SK-N-MC (cell line): ENCODE measurements at regions not wholly inside any gene's neighbourhood (a gene's known extent, or its start where the extent isn't known, plus 50 kb on each side); places are given as distances from the start of the nearest gene placed in this dataset.

Experiments
- EZH2 ChIP-seq: fragments of 200-600 bp; sonication (generic); IDR thresholded peaks from one replicate; pipeline ENCODE4 v1.6.1; 2017; ENCODE audit warnings: antibody characterized with exemption
- POLR2AphosphoS5 ChIP-seq: IDR thresholded peaks from 2 replicates; pipeline ENCODE4 v1.6.1; 2012; ENCODE audit warnings: mild to moderate bottlenecking, low read depth, low read length, borderline replicate concordance

- TF ChIP-seq EZH2 (no peak), POLR2AphosphoS5 (no peak)
Measured at GRCh38 chr9:24901319-24901718, 355.6 kb upstream of the IZUMO3 start.
